Hepatocyte (in vitro differentiated cells): ENCODE measurements at regions not wholly inside any gene's neighbourhood (a gene's known extent, or its start where the extent isn't known, plus 50 kb on each side); places are given as distances from the start of the nearest gene placed in this dataset.

Experiments used
- DNase-seq: peaks from one replicate; pipeline ENCODE4 v3.0.0-alpha.2; 2016; ENCODE audit warnings: low spot score
- H2AFZ ChIP-seq: fragments of 200-600 bp; sonication (generic); 2 replicates; pipeline ENCODE4 v1.6.0; 2016; ENCODE audit warnings: antibody characterized with exemption, mild to moderate bottlenecking
- H3K27ac ChIP-seq: fragments of 200-600 bp; sonication (generic); 2 replicates; pipeline ENCODE4 v1.5.1; 2016; ENCODE audit warnings: mild to moderate bottlenecking
- H3K27me3 ChIP-seq: fragments of 200-600 bp; sonication (generic); 2 replicates; pipeline ENCODE4 v1.6.1; 2016
- H3K36me3 ChIP-seq: fragments of 200-600 bp; sonication (generic); replicated peaks from 2 replicates; pipeline ENCODE4 v1.5.1; 2016; ENCODE audit warnings: low read depth; ENCODE audit not compliant: insufficient read depth
- H3K4me1 ChIP-seq: fragments of 200-600 bp; sonication (generic); 2 replicates; pipeline ENCODE4 v1.5.1; 2016; ENCODE audit warnings: mild to moderate bottlenecking, moderate library complexity; ENCODE audit not compliant: insufficient read depth
- H3K4me2 ChIP-seq: fragments of 200-600 bp; sonication (generic); 2 replicates; pipeline ENCODE4 v1.6.0; 2016
- H3K4me3 ChIP-seq: fragments of 200-600 bp; sonication (generic); 2 replicates; pipeline ENCODE4 v1.5.1; 2016; ENCODE audit warnings: mild to moderate bottlenecking
- H3K79me2 ChIP-seq: fragments of 200-600 bp; sonication (generic); 2 replicates; pipeline ENCODE4 v1.6.0; 2017; ENCODE audit warnings: mild to moderate bottlenecking
- H3K9me2 ChIP-seq: fragments of 200-600 bp; sonication (generic); replicated peaks from 2 replicates; pipeline ENCODE4 v1.6.0; 2017; ENCODE audit warnings: mild to moderate bottlenecking; ENCODE audit not compliant: insufficient read depth
- H3K9me3 ChIP-seq: fragments of 200-600 bp; sonication (generic); 2 replicates; pipeline ENCODE4 v1.5.1; 2016; ENCODE audit warnings: low read depth, mild to moderate bottlenecking
- H4K20me1 ChIP-seq: fragments of 200-600 bp; sonication (generic); 2 replicates; pipeline ENCODE4 v1.6.0; 2016; ENCODE audit warnings: mild to moderate bottlenecking; ENCODE audit not compliant: insufficient read depth, poor library complexity, severe bottlenecking
- EZH2 ChIP-seq: fragments of 200-600 bp; sonication (generic); IDR thresholded peaks from 2 replicates; pipeline ENCODE4 v1.6.1; 2016; ENCODE audit warnings: antibody characterized with exemption, mild to moderate bottlenecking, borderline replicate concordance
- EZH2phosphoT487 ChIP-seq: fragments of 200-600 bp; sonication (generic); IDR thresholded peaks from one replicate; pipeline ENCODE4 v1.6.1; 2018; ENCODE audit warnings: antibody characterized with exemption, mild to moderate bottlenecking, low read depth, moderate library complexity; ENCODE audit not compliant: unreplicated experiment, severe bottlenecking
- WGBS: methylation state at CpG from one replicate; pipeline ENCODE4 v1.1.6; 2016; ENCODE audit warnings: low lambda C conversion rate; ENCODE audit errors: missing lambda C conversion rate; 5-methylcytosine and 5-hydroxymethylcytosine counted together
- TF ChIP-seq, protein P1 (sequence below): fragments of 200-600 bp; sonication (generic); IDR thresholded peaks from 2 replicates; pipeline ENCODE4 v1.5.1; 2016; ENCODE audit warnings: antibody characterized with exemption, mild to moderate bottlenecking; ENCODE audit not compliant: poor library complexity

DNA sequence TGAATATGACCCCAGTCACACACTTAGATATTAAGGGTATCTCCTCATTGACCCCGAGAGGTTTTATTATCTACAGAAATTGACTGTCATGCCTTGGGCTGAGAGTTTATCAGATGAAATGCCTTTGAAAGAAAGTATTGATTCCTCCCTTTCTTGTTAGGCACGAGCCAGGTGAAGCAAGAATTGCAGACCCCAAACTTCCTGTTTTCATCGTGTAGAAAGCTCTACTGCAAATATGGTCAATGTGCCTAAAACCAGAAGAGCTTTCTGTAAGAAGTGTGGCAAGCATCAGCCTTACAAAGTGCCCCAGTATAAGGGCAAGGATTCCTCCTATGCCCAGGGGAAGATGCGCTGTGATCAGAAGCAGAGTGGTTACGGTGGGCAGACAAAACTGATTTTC is 143.9 kb upstream of the FUT8 start:
- no peaks in the 10 kb centered on the region for H4K20me1 ChIP-seq
- TF ChIP-seq EZH2phosphoT487: no peak
- TF ChIP-seq, protein P1, sequence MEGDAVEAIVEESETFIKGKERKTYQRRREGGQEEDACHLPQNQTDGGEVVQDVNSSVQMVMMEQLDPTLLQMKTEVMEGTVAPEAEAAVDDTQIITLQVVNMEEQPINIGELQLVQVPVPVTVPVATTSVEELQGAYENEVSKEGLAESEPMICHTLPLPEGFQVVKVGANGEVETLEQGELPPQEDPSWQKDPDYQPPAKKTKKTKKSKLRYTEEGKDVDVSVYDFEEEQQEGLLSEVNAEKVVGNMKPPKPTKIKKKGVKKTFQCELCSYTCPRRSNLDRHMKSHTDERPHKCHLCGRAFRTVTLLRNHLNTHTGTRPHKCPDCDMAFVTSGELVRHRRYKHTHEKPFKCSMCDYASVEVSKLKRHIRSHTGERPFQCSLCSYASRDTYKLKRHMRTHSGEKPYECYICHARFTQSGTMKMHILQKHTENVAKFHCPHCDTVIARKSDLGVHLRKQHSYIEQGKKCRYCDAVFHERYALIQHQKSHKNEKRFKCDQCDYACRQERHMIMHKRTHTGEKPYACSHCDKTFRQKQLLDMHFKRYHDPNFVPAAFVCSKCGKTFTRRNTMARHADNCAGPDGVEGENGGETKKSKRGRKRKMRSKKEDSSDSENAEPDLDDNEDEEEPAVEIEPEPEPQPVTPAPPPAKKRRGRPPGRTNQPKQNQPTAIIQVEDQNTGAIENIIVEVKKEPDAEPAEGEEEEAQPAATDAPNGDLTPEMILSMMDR: no peak
- TF ChIP-seq EZH2: no peak
- H3K79me2 ChIP-seq: no peaks in the 10 kb centered on the region
- H3K9me3 ChIP-seq: no peaks in the 10 kb centered on the region
- peaks cover 5% of the 10 kb centered on the region for H3K4me1 ChIP-seq
- H3K4me2 ChIP-seq: no peak overlapping the region
- no peak overlapping the region for H3K27ac ChIP-seq
- no peaks in the 10 kb centered on the region for H3K27me3 ChIP-seq
- no peak for DNase-seq
- H3K4me3 ChIP-seq: no peak overlapping the region
- H2AFZ ChIP-seq: no peak overlapping the region
- H3K36me3 ChIP-seq: no peaks in the 10 kb centered on the region
- 76% methylated on average over 5 of the region's 5 CpGs for WGBS
- H3K9me2 ChIP-seq: no peaks in the 10 kb centered on the region

DNA sequence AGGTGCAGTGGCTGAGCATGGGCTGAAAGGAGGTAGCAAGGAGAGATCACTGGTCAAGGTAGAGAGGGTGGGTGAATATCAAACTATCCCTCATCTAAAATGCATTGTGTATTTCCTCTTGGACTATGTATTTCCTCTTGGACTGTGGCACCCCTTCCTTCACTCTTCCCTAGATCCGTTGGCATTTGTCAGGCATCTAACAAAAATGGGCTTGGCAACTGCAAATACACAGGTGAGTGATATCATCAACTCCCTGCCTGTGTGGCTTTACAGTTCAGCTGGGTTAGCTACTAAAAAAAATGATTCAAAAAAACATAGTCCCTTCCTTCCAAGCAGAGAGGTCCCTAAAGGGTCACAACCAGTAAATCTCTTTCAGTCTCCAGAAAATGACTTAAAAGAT is 142.8 kb upstream of the FUT8 start:
- no peaks in the 10 kb centered on the region for H3K9me2 ChIP-seq
- TF ChIP-seq EZH2 (no peak), EZH2phosphoT487 (no peak)
- TF ChIP-seq, protein P1: no peak
- no peaks in the 10 kb centered on the region for H4K20me1 ChIP-seq
- H3K79me2 ChIP-seq: no peaks in the 10 kb centered on the region
- no peaks in the 10 kb centered on the region for H3K27me3 ChIP-seq
- no peak overlapping the region for H2AFZ ChIP-seq
- H3K4me3 ChIP-seq: no peak overlapping the region
- H3K36me3 ChIP-seq: no peaks in the 10 kb centered on the region
- H3K27ac ChIP-seq: no peak overlapping the region
- H3K9me3 ChIP-seq: no peaks in the 10 kb centered on the region
- H3K4me1 ChIP-seq: peaks cover 5% of the 10 kb centered on the region
- WGBS: 69% methylated on average over 1 of the region's 1 CpG
- H3K4me2 ChIP-seq: no peak overlapping the region
- DNase-seq: no peak

DNA sequence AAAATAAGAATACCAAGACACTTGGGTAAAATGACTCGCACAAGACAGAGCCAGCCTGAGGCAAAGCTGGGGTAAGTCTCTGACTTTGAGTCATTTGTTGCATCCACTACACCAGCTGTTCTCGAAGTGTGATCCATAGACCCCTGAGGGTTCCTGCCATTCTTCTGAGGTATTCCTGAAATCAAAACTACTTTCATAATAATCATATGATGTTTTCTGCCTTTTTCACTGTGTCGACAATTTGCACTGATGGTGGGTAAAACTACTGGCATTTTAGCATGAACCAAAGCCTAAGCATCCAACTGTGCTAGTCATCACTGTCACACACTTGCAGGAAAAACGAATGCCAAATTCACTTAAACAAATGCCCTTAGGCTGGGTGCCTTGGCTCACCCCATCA is 135.5 kb upstream of the FUT8 start:
- no peaks in the 10 kb centered on the region for H3K4me1 ChIP-seq
- DNase-seq: no peak
- no peaks in the 10 kb centered on the region for H3K36me3 ChIP-seq
- no peak overlapping the region for H2AFZ ChIP-seq
- TF ChIP-seq EZH2phosphoT487 (no peak), EZH2 (no peak)
- TF ChIP-seq, protein P1: no peak
- no peaks in the 10 kb centered on the region for H4K20me1 ChIP-seq
- no peak overlapping the region for H3K27ac ChIP-seq
- no peak overlapping the region for H3K4me3 ChIP-seq
- H3K79me2 ChIP-seq: no peaks in the 10 kb centered on the region
- no peaks in the 10 kb centered on the region for H3K9me2 ChIP-seq
- no peaks in the 10 kb centered on the region for H3K27me3 ChIP-seq
- WGBS: 81% methylated on average over 4 of the region's 4 CpGs
- no peak overlapping the region for H3K4me2 ChIP-seq
- H3K9me3 ChIP-seq: no peaks in the 10 kb centered on the region
